ENCODE measurements at regions not wholly inside any gene's neighbourhood (a gene's known extent, or its start where the extent isn't known, plus 50 kb on each side); places are given as distances from the start of the nearest gene placed in this dataset.

DNA sequence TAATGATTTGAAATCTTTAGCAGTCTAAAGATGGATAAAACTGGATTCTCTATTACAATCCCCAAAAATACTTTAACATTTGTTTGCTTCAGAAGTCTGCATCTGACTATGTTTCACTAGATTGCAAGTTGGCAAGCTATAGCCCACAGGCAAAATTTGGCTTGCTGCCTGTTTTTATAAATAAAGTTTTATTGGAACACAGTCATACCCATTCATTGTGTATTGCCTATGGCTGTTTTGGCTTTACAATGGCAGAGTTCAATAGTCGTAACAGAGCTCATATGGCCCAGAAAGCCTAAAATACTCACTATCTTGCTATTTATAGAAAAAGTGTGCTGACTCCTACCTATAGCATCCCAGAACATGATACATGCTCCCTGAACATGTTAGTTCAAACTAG, 89.0 kb upstream of the GPR141 start:
- Histone ChIP-seq H3K27ac (ENCODE audit: low read length in 2 of 2) (no peak overlapping the region), H3K27me3 (replicated peaks in 1 of 4; ENCODE audit: control extremely low read depth in 1 of 4, control insufficient read depth in 3 of 4, insufficient read depth in 4 of 4, low read length in 3 of 4) (peaks cover 0 to 6% (median 0%) of the 10 kb centered on the region in 4 experiments), H3K9ac (ENCODE audit: low read length) (no peak overlapping the region), H3K4me3 (ENCODE audit: control extremely low read depth in 1 of 5, extremely low read depth in 1 of 5, insufficient read depth in 1 of 5, low read depth in 2 of 5, low read length in 4 of 5) (no peak overlapping the region), H4K20me1 (ENCODE audit: control insufficient read depth, insufficient read depth, low read length, poor library complexity, severe bottlenecking) (no peaks in the 10 kb centered on the region), H2AFZ (ENCODE audit: insufficient read depth, low read depth, low read length, poor library complexity, severe bottlenecking) (no peak overlapping the region), H3K36me3 (replicated peaks in 1 of 2; ENCODE audit: control extremely low read depth in 1 of 2, control insufficient read depth in 1 of 2, extremely low read depth in 1 of 2, insufficient read depth in 2 of 2, low read length in 1 of 2) (no peaks in the 10 kb centered on the region), H3K79me2 (ENCODE audit: control insufficient read depth, insufficient read depth, low read length) (no peaks in the 10 kb centered on the region), H3K4me2 (replicated peaks; ENCODE audit: low read depth, low read length, poor library complexity, severe bottlenecking) (no peak overlapping the region), H3K4me1 (ENCODE audit: control insufficient read depth in 2 of 2, insufficient read depth in 2 of 2, low read length in 2 of 2) (no peaks in the 10 kb centered on the region), H3K9me3 (ENCODE audit: control extremely low read depth in 1 of 3, control insufficient read depth in 2 of 3, insufficient read depth in 1 of 3, low read length in 2 of 3) (peaks cover 0 to 7% (median 2%) of the 10 kb centered on the region in 3 donors)
- no peak overlapping the region for H3K27ac Mint-ChIP-seq
- H3K4me1 Mint-ChIP-seq, result no peaks in the 10 kb centered on the region
- ChIA-PET CTCF (no interaction called here), POLR2A (no interaction called here)
- ATAC-seq (ENCODE audit: low read depth), result no peak
- peaks cover 17% of the 10 kb centered on the region for H3K27me3 Mint-ChIP-seq
- TF ChIP-seq CTCF (IDR thresholded peaks at IDR 0.05) (no peak), EZH2 (IDR thresholded peaks at IDR 0.05; ENCODE audit: borderline replicate concordance, insufficient read depth, low read depth, low read length, poor library complexity, severe bottlenecking) (no peak)
- peaks cover 2% of the 10 kb centered on the region for H3K9me3 Mint-ChIP-seq (ENCODE audit: insufficient read depth)
- H3K4me3 Mint-ChIP-seq, result no peak overlapping the region
- no CpG with 5 or more reads among the region's 1 CpG for whole genome bisulfite sequencing (ENCODE audit: insufficient coverage)
- no peak for DNase-seq
- intact Hi-C loops (cut with micrococcal nuclease), result no loop called here

- Histone ChIP-seq H3K79me2 (ENCODE audit: control insufficient read depth, insufficient read depth, low read length) (no peaks in the 10 kb centered on the region), H2AFZ (ENCODE audit: insufficient read depth, low read depth, low read length, poor library complexity, severe bottlenecking) (no peak overlapping the region), H3K36me3 (replicated peaks in 1 of 2; ENCODE audit: control extremely low read depth in 1 of 2, control insufficient read depth in 1 of 2, extremely low read depth in 1 of 2, insufficient read depth in 2 of 2, low read length in 1 of 2) (no peaks in the 10 kb centered on the region), H3K9me3 (ENCODE audit: control extremely low read depth in 1 of 3, control insufficient read depth in 2 of 3, insufficient read depth in 1 of 3, low read length in 2 of 3) (peaks cover 0 to 7% (median 2%) of the 10 kb centered on the region in 3 donors), H3K9ac (ENCODE audit: low read length) (no peak overlapping the region), H3K4me2 (replicated peaks; ENCODE audit: low read depth, low read length, poor library complexity, severe bottlenecking) (no peak overlapping the region), H3K4me3 (ENCODE audit: control extremely low read depth in 1 of 5, extremely low read depth in 1 of 5, insufficient read depth in 1 of 5, low read depth in 2 of 5, low read length in 4 of 5) (no peak overlapping the region), H3K4me1 (ENCODE audit: control insufficient read depth in 2 of 2, insufficient read depth in 2 of 2, low read length in 2 of 2) (no peaks in the 10 kb centered on the region), H4K20me1 (ENCODE audit: control insufficient read depth, insufficient read depth, low read length, poor library complexity, severe bottlenecking) (no peaks in the 10 kb centered on the region), H3K27me3 (replicated peaks in 1 of 4; ENCODE audit: control extremely low read depth in 1 of 4, control insufficient read depth in 3 of 4, insufficient read depth in 4 of 4, low read length in 3 of 4) (no peaks in the 10 kb centered on the region), H3K27ac (ENCODE audit: low read length in 2 of 2) (no peak overlapping the region)
- peaks cover 11% of the 10 kb centered on the region for H3K27me3 Mint-ChIP-seq
- H3K4me1 Mint-ChIP-seq, result no peaks in the 10 kb centered on the region
- POLR2A ChIA-PET, result no interaction called here
- no peak overlapping the region for H3K27ac Mint-ChIP-seq
- TF ChIP-seq EZH2 (IDR thresholded peaks at IDR 0.05; ENCODE audit: borderline replicate concordance, insufficient read depth, low read depth, low read length, poor library complexity, severe bottlenecking), result no peak
- no peak for TF ChIP-seq CTCF (IDR thresholded peaks at IDR 0.05)
- peaks cover 2% of the 10 kb centered on the region for H3K9me3 Mint-ChIP-seq (ENCODE audit: insufficient read depth)
- H3K4me3 Mint-ChIP-seq, result no peak overlapping the region
- CTCF ChIA-PET, result interaction anchor here (0.7 kb wide), 2 partner anchors 36 to 425 kb away, joined by 3 read pairs; no protein-coding TSS in a partner anchor
- ATAC-seq (ENCODE audit: low read depth), result no peak
- WGBS (ENCODE audit: insufficient coverage), result no CpG with 5 or more reads among the region's 2 CpGs
- intact Hi-C loops (cut with micrococcal nuclease), result no loop called here
- no peak for DNase-seq
Measured at GRCh38 chr7:37598824-37599223, 84.7 kb upstream of the GPR141 start.
